HFFc6 (cell line): ENCODE measurements at regions not wholly inside any gene's neighbourhood (a gene's known extent, or its start where the extent isn't known, plus 50 kb on each side); places are given as distances from the start of the nearest gene placed in this dataset.

ENCODE experiments used
- DNase-seq: peaks from one replicate; pipeline ENCODE4 v3.0.0-alpha.2; 2018
- H3K27ac Mint-ChIP-seq: 2 replicates; pipeline ENCODE4 v1.8.0; 2020; ENCODE audit warnings: mild to moderate bottlenecking, mixed read lengths
- H3K27me3 Mint-ChIP-seq: 2 replicates; pipeline ENCODE4 v1.8.0; 2021; ENCODE audit warnings: mild to moderate bottlenecking, moderate library complexity, mixed read lengths; ENCODE audit not compliant: insufficient read depth
- H3K36me3 Mint-ChIP-seq: 2 replicates; pipeline ENCODE4 v1.8.0; 2021; ENCODE audit warnings: low read depth, mixed read lengths
- H3K4me1 Mint-ChIP-seq: 2 replicates; pipeline ENCODE4 v1.8.0; 2020; ENCODE audit warnings: low read depth, mixed read lengths
- H3K4me3 Mint-ChIP-seq: 2 replicates; pipeline ENCODE4 v1.8.0; 2020; ENCODE audit warnings: mild to moderate bottlenecking, moderate library complexity, mixed read lengths
- H3K9me3 Mint-ChIP-seq: 2 replicates; pipeline ENCODE4 v1.8.0; 2020; ENCODE audit warnings: mild to moderate bottlenecking, mixed read lengths
- TF ChIP-seq, protein P1 (sequence below): fragments of 200-600 bp; sonication (generic); IDR thresholded peaks from 2 replicates; pipeline ENCODE4 v1.5.0; 2021; ENCODE audit warnings: antibody characterized with exemption, mild to moderate bottlenecking

DNA sequence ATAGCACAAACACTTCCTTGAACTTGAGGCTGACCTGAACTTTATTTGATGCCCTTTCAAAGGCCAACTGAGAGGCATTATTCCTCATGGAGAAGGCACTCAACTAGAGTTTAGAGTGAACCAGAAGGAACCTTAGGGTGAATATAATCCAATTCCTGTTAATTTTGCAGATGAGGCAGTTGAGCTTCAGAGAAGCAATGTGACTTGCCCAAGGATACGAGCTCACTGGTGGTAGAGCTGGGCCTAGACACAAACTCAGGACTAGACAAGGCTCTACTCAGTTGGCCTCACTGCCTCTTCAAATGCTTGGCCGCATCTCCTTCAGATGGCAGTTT, 172.7 kb upstream of the ADAMTS9 start:
- no peak for DNase-seq
- TF ChIP-seq, protein P1, sequence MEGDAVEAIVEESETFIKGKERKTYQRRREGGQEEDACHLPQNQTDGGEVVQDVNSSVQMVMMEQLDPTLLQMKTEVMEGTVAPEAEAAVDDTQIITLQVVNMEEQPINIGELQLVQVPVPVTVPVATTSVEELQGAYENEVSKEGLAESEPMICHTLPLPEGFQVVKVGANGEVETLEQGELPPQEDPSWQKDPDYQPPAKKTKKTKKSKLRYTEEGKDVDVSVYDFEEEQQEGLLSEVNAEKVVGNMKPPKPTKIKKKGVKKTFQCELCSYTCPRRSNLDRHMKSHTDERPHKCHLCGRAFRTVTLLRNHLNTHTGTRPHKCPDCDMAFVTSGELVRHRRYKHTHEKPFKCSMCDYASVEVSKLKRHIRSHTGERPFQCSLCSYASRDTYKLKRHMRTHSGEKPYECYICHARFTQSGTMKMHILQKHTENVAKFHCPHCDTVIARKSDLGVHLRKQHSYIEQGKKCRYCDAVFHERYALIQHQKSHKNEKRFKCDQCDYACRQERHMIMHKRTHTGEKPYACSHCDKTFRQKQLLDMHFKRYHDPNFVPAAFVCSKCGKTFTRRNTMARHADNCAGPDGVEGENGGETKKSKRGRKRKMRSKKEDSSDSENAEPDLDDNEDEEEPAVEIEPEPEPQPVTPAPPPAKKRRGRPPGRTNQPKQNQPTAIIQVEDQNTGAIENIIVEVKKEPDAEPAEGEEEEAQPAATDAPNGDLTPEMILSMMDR = no peak
- H3K4me1 Mint-ChIP-seq = no peaks in the 10 kb centered on the region
- H3K27me3 Mint-ChIP-seq = peaks cover 1% of the 10 kb centered on the region; the same call in 1 of the 2 replicates
- H3K36me3 Mint-ChIP-seq = no peaks in the 10 kb centered on the region
- H3K9me3 Mint-ChIP-seq = peaks cover 29% of the 10 kb centered on the region
- no peak overlapping the region for H3K4me3 Mint-ChIP-seq
- no peak overlapping the region for H3K27ac Mint-ChIP-seq

DNA sequence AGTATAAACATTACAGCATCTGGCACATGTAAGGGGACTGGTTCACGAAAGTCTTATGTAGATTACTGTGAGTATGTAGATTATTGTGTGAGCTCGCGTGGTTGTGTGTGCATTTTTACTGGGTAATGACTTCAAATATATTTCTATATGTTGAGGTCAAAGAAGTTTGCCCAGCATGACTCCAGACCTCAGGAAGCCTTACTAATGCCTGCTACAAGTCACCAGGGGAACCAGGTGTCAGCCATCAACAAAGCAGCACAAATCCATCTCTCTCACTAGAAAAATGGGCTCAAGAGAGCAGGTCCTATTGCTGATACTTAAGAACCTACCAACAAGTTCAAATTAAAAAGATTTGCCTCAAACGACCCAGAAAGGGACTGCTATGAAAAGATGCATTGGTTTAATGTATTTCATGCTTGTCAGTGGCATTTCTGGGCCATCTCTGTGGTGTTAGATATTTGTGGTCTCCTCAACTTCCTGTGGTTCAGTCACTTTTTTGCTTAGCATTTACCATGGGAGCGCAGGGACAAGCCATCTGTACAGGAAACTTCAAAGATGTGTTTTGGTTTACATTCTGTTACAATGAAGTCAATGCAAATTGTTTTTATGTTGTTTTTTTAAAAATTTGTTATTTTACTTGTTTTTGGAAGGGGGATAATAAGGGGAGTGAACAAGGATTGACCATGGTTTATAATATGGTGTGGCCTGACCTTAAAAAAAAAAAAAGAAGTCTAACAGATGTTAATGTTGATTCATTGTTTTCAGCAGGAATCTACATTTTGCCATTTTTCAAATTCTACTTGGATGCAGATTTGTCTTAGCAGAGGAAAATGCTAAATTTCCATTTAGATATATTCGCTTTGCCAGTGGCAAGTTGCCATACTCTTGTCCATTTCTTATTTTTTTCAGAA, 172.1 kb upstream of the ADAMTS9 start:
- DNase-seq = no peak
- H3K27ac Mint-ChIP-seq = no peak overlapping the region
- H3K9me3 Mint-ChIP-seq = peaks cover 29% of the 10 kb centered on the region
- H3K4me1 Mint-ChIP-seq = no peaks in the 10 kb centered on the region
- TF ChIP-seq, protein P1 = no peak
- H3K27me3 Mint-ChIP-seq = peaks cover 1% of the 10 kb centered on the region; the same call in 1 of the 2 replicates
- H3K36me3 Mint-ChIP-seq = no peaks in the 10 kb centered on the region
- H3K4me3 Mint-ChIP-seq = no peak overlapping the region

DNA sequence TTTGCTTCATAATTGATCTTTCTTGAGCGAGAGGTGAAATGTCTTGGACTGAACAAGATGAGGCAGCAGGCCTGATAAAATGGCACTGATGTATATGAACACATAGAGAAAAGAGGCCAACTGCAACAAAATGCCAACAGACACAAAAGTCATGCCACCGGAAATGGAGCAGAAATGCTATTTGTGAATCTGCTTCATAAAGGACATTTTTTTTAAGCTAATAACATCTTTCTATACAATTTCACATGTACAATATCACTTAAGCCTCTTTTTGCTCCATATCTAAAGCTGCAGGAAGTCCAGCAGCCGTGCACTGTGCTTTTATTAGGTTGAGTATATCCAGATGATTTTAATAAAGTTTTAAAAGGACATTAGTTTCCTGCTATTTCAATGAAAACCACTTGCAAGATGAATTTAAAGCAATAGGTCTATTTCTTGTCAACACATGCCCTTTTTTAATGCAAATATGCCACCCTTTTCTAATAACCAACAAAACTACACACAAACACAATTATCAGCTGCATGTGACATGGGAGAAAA, 169.2 kb upstream of the ADAMTS9 start:
- Mint-ChIP-seq H3K27ac (no peak overlapping the region), H3K27me3 (peaks cover 1% of the 10 kb centered on the region), H3K9me3 (peaks cover 27% of the 10 kb centered on the region), H3K4me1 (no peaks in the 10 kb centered on the region), H3K36me3 (no peaks in the 10 kb centered on the region), H3K4me3 (no peak overlapping the region)
- no peak for DNase-seq
- TF ChIP-seq, protein P1 = no peak

DNA sequence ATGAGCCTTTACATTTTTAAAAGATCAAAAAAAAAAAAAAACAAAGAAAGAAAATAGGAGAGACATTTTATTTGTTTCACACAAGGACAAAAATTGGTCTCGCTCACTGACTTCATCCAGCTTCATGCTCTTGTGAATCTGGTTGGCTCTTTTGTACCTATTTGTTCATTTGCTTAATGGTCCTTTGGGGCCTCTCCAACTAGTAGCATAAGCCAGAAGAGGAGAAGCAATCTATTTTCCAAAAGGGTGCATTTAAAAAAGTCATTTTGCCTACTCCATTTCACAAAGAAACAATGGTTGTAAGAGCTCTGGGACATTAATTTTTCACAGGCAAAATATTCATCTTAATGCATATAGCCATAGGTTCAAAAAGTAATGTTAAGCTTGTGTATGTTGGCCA, 168.3 kb upstream of the ADAMTS9 start:
- H3K4me1 Mint-ChIP-seq = no peaks in the 10 kb centered on the region
- DNase-seq = no peak
- H3K27ac Mint-ChIP-seq = no peak overlapping the region
- H3K4me3 Mint-ChIP-seq = no peak overlapping the region
- peaks cover 1% of the 10 kb centered on the region for H3K27me3 Mint-ChIP-seq
- H3K36me3 Mint-ChIP-seq = no peaks in the 10 kb centered on the region
- H3K9me3 Mint-ChIP-seq = peaks cover 23% of the 10 kb centered on the region
- TF ChIP-seq, protein P1 = no peak

DNA sequence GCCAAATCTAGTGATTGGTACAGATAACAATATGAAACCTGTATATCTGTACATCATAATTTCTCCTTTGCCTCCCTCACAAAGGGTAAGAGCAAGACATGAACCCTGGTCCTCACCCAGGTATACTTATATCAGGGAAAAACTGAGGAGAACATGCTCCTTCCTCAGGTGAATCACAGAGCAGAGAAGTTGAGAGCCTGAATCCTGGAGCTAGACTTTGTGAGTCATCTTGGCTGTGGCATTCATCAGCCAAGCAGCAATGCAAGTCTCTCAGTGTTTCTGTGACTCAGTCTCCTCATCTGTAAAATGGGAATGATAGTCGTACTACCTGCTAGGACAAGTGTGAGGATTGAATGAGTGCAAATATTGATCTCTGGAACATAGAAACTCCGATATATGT, 165.7 kb upstream of the ADAMTS9 start:
- Mint-ChIP-seq H3K36me3 (no peaks in the 10 kb centered on the region), H3K4me3 (no peak overlapping the region), H3K9me3 (peaks cover 17% of the 10 kb centered on the region), H3K4me1 (no peaks in the 10 kb centered on the region), H3K27ac (no peak overlapping the region), H3K27me3 (no peaks in the 10 kb centered on the region; the same call in none of the 2 replicates)
- TF ChIP-seq, protein P1 = no peak
- DNase-seq = no peak
